ENCODE measurements at regions not wholly inside any gene's neighbourhood (a gene's known extent, or its start where the extent isn't known, plus 50 kb on each side); places are given as distances from the start of the nearest gene placed in this dataset.

DNA sequence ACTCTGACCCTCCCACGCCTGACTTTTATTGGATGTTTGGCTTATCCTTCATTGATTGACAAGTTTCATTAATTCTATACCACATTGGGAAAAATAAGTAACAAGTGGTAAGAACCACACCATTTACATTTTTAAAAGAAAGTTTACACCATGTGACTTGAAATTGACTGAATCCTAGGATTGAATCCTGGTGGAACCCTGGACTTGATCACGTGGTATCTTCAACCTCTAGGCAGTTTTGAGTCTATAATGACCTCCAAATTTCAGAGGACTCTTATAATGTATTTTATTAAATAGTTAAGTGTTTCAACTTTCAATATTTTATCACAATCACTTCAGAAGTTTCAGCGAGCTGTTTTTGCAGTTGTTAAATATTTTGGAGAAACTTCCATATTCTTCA, 172.0 kb downstream of the SLC6A15 start:
- no peak for DNase-seq

DNA sequence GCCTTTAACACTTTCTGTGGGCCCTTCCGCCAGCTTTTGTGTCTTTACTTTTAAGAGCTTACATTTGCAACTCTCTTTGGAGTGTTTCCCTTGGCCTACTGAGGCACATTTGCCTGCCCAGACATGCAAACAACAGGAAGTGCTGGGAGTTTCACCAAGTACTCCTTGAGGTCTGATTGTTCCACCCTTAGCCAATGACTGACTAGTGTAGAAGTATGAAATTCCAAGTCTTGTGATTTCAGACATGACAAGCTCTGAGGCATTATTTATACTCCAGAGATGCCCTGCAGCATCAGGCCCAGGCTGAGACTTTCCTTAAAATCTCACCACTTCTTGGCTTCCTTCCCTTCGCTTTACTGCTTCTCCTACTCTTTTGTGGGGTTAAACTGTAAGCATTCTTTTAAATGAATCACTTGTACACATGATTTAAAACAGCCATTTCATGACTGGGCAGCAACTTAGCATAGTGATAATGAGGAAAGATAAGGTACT, 174.1 kb downstream of the SLC6A15 start:
- DNase-seq = no peak

DNA sequence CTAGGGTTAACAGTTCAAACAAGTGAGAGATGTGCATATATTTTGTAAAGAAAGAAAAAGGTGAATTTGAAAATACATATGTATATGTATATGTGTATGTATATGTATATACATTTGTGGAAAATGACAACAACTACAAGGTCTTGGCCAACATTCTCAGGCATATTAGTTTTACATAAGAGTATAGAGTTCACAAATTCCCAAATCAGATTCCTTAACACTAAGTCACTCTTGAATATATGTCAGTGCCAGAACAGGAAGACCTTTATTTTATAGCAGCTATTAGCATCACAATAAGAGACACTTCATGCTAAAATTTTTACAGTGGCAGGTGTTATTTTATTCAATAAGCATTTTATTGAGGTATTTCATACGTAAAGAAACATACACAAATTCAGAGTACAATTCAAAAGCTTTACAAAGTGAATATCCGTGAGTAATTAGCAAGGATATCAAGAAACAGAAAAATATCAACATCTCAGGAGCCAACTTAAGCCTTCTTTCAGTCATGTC, 179.7 kb downstream of the SLC6A15 start:
- no peak for DNase-seq

- no peak for DNase-seq
These were observed 181.9 kb downstream of the SLC6A15 start for GRCh38 chr12:84730561-84731162.

DNA sequence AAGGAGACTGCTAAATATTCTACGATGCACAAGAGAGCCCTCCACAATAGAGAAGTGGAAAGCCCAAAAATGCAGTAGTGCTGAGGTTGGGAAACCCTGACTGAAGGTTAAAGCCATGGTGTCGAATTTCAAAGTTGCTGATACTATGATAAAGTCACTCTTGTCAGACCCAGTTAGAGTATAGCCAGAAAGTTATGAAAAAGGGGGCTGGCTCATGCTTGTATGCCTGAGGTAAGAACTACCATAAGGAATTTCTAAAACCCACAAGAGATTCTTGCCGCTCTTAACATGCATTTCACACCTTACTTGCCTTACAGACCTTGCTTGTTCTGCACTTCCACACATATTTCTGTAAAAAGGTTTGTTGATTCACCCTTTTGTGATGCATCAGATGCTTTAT, 184.6 kb downstream of the SLC6A15 start:
- no peak for DNase-seq

GRCh38 chr12:84726780-84727179, 185.8 kb downstream of the SLC6A15 start:
- no peak for DNase-seq

GRCh38 chr12:84723988-84724387, 188.6 kb downstream of the SLC6A15 start:
- no peak for DNase-seq

DNA sequence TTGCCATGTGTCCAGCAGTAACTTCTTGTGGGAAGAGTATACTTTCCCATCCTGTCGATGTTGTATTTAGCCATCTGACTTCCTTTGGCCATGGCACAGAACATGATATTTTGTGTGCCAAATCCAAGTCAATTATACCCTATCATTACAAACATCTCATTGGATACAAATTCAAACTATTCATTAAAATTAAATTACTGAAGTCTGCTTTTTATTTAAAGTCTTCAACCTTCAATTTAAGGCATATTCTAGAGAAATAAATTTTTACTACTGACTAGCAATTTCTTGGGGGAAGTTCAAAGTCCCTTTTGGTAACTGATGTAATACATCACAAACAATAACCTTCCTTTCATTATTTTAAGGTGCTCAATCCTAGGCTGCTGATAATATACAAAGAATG, 192.6 kb downstream of the SLC6A15 start:
- no peak for DNase-seq

DNA sequence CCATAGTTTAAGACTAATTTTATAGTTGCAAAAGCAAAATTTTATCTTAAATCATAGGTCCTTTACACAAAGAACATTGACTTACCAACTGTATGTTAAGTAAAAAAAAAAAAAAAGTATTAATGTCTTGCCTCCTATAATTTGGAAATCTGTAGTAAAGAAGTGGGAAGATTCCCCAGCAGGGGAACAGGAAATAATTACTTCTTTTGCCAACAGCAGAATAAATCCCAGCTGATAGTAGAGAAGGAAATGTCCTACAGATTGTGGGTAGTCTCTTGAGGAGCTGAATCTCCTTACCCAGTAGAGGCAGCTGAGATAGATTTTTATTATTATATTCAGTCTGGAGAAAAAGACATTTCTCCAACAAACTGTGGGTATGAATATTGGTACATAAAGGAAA, 193.7 kb downstream of the SLC6A15 start:
- no peak for DNase-seq

DNA sequence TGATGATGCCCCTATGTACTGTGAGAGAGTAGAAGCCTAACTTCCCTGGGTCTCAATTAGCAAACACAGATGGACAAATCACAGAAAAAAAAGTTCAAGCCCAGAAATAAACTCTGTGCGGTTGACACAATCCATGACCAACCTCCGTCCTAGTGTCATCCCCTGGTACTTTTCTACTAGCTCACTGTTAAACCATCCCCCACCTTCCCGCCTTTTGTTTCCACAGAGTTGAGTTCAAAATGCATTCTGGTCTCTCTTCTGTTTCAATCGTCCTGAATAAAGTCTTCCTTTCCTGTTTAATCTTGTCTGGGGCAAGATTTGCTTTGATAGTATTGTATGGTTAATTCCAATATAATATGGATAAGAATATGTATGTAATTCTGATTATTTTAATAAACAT, 199.9 kb downstream of the SLC6A15 start:
- no peak for DNase-seq

DNA sequence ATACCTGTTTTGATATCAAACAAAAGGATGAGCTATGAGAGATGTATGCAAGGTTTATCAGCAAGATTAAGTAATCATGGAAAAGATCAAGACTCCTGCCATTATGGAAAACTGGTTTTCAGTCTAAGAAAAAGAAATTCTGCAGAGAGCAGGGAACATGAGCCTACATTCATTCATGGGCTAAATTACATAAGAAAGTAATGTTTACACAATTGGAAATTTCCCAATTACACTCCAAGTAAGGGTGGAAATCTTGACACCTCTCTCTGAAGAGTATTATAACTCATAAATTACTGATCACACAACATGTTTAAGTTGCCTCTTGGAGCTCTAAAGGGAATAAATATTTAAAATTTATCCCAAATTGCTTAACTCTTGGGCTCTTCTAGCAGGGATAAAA, 206.2 kb downstream of the SLC6A15 start:
- DNase-seq = no peak

DNA sequence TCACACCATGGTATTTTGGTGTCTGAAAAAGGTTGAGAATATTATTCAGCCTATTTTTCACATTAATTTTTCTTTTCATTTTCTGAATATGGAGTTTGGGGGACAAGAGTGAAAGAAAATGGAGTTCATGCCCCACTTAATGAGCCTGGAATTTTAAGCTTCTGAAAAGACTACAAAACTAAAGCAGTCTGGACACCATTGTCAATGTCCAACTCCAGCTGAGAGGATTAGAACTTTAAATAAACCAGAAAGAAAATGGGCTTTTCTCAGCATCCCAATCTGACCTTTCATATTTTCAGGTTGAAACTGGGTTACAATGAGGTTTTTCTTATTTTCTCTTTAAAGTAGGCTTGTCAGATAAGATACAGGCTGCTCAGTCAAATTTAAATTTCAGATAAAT, 207.7 kb downstream of the SLC6A15 start:
- no peak for DNase-seq

DNA sequence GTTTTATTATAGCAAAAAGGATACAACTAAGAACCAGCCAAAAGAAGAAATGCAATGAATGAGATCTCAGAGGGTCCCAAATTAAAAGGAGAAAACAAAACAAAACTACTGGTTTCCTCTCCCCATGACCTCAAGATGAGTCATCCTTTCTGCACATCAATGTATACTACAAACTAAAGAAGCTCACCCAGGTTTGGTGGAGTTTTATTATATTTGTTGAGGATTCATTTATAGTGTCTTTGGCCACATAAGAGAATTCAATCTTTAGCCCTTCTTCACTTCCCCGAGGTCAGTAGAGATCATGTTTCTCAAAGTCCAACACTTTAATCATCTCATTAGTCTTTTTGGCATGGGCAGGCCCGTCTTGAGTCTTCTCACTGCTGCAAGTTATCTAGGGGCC, 210.6 kb downstream of the SLC6A15 start:
- no peak for DNase-seq

- no peak for DNase-seq
These were observed 211.6 kb downstream of the SLC6A15 start for GRCh38 chr12:84701041-84701440.

- DNase-seq = no peak
These were observed 213.8 kb downstream of the SLC6A15 start for GRCh38 chr12:84698576-84699333.

DNA sequence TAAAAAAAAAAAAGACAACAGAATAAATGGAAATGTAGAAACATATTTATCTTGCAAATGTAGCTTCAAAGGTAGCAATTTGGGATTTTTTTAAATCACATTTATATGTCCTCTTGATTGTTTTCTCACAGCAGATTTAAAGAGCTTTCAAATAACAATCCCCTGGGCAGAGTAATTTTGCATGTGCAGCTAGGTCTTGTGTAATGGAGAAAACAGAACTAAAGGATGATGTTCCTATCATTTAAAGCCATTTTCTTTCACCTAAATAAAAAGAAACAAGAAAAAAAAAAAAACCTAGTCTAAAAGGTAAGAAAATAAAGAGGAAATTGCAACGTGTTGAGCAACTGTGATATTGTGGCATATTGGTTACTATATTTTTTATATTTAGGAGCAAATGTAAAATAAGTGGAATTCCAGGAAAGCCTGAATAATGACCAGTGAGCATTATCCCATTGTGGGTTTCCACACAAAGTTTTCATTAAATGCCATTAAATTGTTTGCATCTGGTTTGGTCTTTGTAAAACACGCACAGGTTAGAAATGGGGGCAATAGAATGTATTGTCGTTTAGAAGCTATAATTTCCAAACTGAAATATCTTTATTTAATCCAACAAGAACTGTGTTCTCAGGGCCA, 215.6 kb downstream of the SLC6A15 start:
- DNase-seq = no peak

DNA sequence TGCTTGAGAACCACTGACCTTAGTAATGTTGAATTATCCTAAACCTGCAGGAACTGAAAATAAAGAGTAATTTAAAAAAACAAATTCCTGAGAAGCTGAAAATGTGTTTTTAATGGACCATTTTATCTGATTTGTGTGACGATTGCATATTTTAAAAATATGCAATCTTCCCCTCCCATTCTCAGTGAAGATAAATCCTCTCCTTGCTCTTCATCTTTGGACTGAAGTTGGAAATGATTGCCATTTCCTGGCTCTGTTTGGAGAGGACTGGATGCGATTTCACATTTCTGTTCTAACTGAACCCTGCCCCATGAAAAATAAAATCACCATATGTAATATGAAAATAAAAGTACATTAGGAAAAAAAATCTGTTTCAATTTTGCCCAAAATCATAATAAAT, 216.3 kb downstream of the SLC6A15 start:
- no peak for DNase-seq

DNA sequence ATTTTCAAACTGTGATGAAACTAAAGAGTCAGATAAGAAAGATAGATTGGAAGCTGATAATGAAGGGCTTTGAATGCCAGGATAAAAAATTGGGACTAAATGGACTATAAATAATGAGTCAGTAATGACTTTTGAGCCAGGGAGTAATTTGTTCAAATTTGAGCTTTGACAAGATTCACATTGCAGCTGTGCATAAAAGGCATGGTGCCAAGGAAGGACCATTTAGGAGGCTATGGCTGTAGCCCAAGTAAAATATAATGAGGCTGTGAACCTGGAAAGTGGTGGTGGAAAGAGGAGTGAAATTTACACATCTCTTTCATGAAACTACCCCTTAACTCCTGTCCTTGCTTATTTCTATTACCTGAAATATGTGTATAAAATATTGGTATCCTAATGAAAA, 218.5 kb downstream of the SLC6A15 start:
- DNase-seq = no peak

- no peak for DNase-seq
These were observed 220.5 kb downstream of the SLC6A15 start for GRCh38 chr12:84692071-84692470.

- DNase-seq = no peak
These were observed 221.3 kb downstream of the SLC6A15 start for GRCh38 chr12:84691266-84691665.

DNA sequence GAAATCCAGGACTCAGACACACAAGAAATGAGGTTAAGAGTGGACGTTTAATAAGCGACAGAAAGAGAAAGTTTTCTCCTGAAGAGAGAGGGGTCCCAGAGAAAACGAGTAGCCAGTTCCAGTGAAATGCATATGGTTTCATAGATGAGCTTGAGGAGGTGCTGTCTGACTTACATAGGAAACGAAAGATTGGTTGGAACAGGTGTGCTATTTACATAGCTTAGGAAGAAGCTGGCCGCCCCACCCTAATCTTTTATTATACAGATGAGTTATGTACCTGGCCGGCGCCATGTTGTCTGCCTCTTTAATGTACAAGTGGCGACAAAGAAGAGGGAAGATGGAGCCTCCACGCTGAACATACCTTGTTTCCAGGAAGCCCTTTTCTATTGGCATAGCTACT, 223.0 kb downstream of the SLC6A15 start:
- no peak for DNase-seq

GRCh38 chr12:84685379-84685778, 227.2 kb downstream of the SLC6A15 start:
- DNase-seq = no peak

DNA sequence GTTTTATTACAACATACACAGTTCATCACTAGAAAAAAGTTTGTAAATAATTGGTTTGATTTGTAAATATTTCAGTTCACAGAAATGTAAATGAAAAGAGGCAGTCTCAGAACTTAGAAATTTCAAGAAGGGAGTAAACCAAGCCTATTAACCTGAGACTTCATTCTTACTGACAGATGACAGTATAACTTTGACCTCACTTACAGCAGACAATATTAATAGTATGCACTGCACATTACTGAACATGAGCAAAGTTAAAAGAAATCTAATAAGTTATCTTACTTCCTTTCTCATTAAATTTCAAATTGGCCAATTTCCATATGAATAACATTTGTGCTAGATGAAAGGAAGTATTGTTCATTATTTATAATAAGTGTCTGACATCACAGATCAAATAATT, 235.8 kb downstream of the SLC6A15 start:
- no peak for DNase-seq

GRCh38 chr12:84661786-84662185, 250.8 kb downstream of the SLC6A15 start:
- DNase-seq = no peak

Data from activated CD4-positive, alpha-beta T cell treated with anti-CD3 and anti-CD28 coated beads for 4 hours (primary cell).